Lower leg skin (tissue), 3 donors: ENCODE measurements at regions not wholly inside any gene's neighbourhood (a gene's known extent, or its start where the extent isn't known, plus 50 kb on each side); places are given as distances from the start of the nearest gene placed in this dataset.

Experiments
- POLR2A ChIP-seq, 2 donors: fragments of 450-650 bp; IDR thresholded peaks; one replicate each; pipeline ENCODE4 v1.6.1; 2016 to 2017; ENCODE audit warnings: antibody characterized with exemption in 2 of 2, mild to moderate bottlenecking in 1 of 2, moderate library complexity in 1 of 2
- TF ChIP-seq, protein P1 (sequence below), 3 donors: fragments of 450-650 bp; IDR thresholded peaks; one replicate each; pipeline ENCODE4 v1.5.1; 2016; ENCODE audit warnings: antibody characterized with exemption in 3 of 3, mild to moderate bottlenecking in 3 of 3, moderate library complexity in 2 of 3

DNA sequence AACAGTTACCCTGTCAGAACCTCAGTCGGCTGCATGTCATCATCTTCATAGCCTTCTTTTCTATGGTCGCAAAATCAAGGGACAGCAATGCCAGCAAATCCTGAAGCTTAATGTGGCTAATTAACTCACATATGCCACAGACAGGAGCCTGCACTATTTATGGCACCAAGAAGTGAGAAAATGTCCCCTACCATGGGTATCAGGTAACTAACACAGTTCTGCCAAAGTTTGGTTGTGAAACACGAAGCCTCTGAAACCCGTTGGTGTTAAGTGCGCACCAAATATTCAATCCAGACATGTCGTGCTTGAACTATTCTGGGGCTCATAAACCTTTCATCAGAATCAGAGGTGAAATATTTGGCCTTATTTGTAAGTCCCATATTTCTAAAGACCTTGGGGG is 63.3 kb downstream of the EVX1 start:
- TF ChIP-seq POLR2A (IDR thresholded peaks at IDR 0.05): no peak
- TF ChIP-seq, protein P1, sequence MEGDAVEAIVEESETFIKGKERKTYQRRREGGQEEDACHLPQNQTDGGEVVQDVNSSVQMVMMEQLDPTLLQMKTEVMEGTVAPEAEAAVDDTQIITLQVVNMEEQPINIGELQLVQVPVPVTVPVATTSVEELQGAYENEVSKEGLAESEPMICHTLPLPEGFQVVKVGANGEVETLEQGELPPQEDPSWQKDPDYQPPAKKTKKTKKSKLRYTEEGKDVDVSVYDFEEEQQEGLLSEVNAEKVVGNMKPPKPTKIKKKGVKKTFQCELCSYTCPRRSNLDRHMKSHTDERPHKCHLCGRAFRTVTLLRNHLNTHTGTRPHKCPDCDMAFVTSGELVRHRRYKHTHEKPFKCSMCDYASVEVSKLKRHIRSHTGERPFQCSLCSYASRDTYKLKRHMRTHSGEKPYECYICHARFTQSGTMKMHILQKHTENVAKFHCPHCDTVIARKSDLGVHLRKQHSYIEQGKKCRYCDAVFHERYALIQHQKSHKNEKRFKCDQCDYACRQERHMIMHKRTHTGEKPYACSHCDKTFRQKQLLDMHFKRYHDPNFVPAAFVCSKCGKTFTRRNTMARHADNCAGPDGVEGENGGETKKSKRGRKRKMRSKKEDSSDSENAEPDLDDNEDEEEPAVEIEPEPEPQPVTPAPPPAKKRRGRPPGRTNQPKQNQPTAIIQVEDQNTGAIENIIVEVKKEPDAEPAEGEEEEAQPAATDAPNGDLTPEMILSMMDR (IDR thresholded peaks at IDR 0.05): no peak
